HEK293 (cell line): ENCODE measurements at regions not wholly inside any gene's neighbourhood (a gene's known extent, or its start where the extent isn't known, plus 50 kb on each side); places are given as distances from the start of the nearest gene placed in this dataset.

ENCODE experiments used
- BCL11A ChIP-seq: fragments of 450-650 bp; formaldehyde crosslinking; IDR thresholded peaks from 2 replicates; pipeline ENCODE4 v1.5.1; 2016; ENCODE audit warnings: low read depth, missing biosample characterization, missing genetic modification characterization
- MZF1 ChIP-seq: fragments of 450-650 bp; formaldehyde crosslinking; IDR thresholded peaks from 2 replicates; pipeline ENCODE4 v1.5.1; 2017; ENCODE audit warnings: missing biosample characterization, missing genetic modification characterization, borderline replicate concordance
- PRDM1 ChIP-seq: fragments of 450-650 bp; formaldehyde crosslinking; IDR thresholded peaks from 2 replicates; pipeline ENCODE4; 2016; ENCODE audit warnings: missing biosample characterization, missing genetic modification characterization
- ZNF223 ChIP-seq: fragments of 450-650 bp; formaldehyde crosslinking; IDR thresholded peaks from 2 replicates; pipeline ENCODE4 v1.5.1; 2016; ENCODE audit warnings: missing biosample characterization, missing genetic modification characterization
- TF ChIP-seq, protein P1 (sequence below): fragments of 450-650 bp; formaldehyde crosslinking; IDR thresholded peaks from 2 replicates; pipeline ENCODE4 v1.5.1; 2016; ENCODE audit warnings: missing biosample characterization, missing genetic modification characterization
- TF ChIP-seq, protein P2 (sequence below): fragments of 450-650 bp; formaldehyde crosslinking; IDR thresholded peaks from 2 replicates; pipeline ENCODE4 v1.5.1; 2016; ENCODE audit warnings: missing biosample characterization, missing genetic modification characterization
- TF ChIP-seq, protein P3 (sequence below): fragments of 450-650 bp; formaldehyde crosslinking; IDR thresholded peaks from 2 replicates; pipeline ENCODE4 v1.5.1; 2017; ENCODE audit warnings: missing biosample characterization, missing genetic modification characterization

DNA sequence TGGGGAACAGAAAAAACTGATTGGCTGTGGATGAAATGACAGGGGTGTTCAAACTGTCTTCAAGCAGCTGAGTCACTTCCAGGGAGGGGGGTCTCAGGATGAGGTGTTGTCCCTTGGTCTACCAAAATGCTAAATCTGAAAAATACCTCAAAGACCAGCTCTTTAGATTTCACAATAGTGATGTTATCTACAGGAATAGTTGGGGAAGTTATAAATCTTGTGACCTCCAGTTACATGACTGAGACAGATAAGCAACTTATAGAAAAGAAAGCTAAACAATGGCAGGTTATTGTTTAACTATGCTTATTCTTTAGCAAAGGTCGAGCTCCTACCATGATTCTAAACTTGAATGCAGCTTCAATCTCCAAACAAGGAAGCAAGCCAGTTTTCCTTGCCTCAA lies 125.4 kb downstream of the SYT10 start:
- no peak for TF ChIP-seq MZF1
- no peak for TF ChIP-seq PRDM1 (tag by site-specific recombination)
- TF ChIP-seq, protein P1, sequence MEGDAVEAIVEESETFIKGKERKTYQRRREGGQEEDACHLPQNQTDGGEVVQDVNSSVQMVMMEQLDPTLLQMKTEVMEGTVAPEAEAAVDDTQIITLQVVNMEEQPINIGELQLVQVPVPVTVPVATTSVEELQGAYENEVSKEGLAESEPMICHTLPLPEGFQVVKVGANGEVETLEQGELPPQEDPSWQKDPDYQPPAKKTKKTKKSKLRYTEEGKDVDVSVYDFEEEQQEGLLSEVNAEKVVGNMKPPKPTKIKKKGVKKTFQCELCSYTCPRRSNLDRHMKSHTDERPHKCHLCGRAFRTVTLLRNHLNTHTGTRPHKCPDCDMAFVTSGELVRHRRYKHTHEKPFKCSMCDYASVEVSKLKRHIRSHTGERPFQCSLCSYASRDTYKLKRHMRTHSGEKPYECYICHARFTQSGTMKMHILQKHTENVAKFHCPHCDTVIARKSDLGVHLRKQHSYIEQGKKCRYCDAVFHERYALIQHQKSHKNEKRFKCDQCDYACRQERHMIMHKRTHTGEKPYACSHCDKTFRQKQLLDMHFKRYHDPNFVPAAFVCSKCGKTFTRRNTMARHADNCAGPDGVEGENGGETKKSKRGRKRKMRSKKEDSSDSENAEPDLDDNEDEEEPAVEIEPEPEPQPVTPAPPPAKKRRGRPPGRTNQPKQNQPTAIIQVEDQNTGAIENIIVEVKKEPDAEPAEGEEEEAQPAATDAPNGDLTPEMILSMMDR (tag by site-specific recombination), result no peak
- TF ChIP-seq ZNF223 (tag by site-specific recombination), result no peak
- TF ChIP-seq, protein P2, sequence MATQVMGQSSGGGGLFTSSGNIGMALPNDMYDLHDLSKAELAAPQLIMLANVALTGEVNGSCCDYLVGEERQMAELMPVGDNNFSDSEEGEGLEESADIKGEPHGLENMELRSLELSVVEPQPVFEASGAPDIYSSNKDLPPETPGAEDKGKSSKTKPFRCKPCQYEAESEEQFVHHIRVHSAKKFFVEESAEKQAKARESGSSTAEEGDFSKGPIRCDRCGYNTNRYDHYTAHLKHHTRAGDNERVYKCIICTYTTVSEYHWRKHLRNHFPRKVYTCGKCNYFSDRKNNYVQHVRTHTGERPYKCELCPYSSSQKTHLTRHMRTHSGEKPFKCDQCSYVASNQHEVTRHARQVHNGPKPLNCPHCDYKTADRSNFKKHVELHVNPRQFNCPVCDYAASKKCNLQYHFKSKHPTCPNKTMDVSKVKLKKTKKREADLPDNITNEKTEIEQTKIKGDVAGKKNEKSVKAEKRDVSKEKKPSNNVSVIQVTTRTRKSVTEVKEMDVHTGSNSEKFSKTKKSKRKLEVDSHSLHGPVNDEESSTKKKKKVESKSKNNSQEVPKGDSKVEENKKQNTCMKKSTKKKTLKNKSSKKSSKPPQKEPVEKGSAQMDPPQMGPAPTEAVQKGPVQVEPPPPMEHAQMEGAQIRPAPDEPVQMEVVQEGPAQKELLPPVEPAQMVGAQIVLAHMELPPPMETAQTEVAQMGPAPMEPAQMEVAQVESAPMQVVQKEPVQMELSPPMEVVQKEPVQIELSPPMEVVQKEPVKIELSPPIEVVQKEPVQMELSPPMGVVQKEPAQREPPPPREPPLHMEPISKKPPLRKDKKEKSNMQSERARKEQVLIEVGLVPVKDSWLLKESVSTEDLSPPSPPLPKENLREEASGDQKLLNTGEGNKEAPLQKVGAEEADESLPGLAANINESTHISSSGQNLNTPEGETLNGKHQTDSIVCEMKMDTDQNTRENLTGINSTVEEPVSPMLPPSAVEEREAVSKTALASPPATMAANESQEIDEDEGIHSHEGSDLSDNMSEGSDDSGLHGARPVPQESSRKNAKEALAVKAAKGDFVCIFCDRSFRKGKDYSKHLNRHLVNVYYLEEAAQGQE (tag by site-specific recombination), result no peak
- TF ChIP-seq, protein P3, sequence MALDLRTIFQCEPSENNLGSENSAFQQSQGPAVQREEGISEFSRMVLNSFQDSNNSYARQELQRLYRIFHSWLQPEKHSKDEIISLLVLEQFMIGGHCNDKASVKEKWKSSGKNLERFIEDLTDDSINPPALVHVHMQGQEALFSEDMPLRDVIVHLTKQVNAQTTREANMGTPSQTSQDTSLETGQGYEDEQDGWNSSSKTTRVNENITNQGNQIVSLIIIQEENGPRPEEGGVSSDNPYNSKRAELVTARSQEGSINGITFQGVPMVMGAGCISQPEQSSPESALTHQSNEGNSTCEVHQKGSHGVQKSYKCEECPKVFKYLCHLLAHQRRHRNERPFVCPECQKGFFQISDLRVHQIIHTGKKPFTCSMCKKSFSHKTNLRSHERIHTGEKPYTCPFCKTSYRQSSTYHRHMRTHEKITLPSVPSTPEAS, result no peak
- TF ChIP-seq BCL11A (tag by site-specific recombination), result no peak
